Central memory CD8-positive, alpha-beta T cell (primary cell): ENCODE measurements at regions not wholly inside any gene's neighbourhood (a gene's known extent, or its start where the extent isn't known, plus 50 kb on each side); places are given as distances from the start of the nearest gene placed in this dataset.

Source experiments
- ATAC-seq: fragments of 150-1000 bp; cut with Tn5 transposase; replicated peaks from 2 replicates; pipeline ENCODE4 v1.10.0; 2022; ENCODE audit warnings: mild to moderate bottlenecking, moderate FRiP score, moderate number of reproducible peaks; ENCODE audit not compliant: poor library complexity, severe bottlenecking; ENCODE audit errors: extremely low read depth
- DNase-seq, 2 donors: peaks; one replicate each; pipeline ENCODE4 v3.0.0; 2021; ENCODE audit warnings: low spot score in 2 of 2
- H3K27ac Mint-ChIP-seq: one replicate; pipeline ENCODE4 v1.8.0; 2022; ENCODE audit warnings: low read depth, mild to moderate bottlenecking, moderate library complexity, mixed read lengths
- H3K27me3 Mint-ChIP-seq: one replicate; pipeline ENCODE4 v1.8.0; 2022; ENCODE audit warnings: mixed read lengths
- H3K36me3 Mint-ChIP-seq: one replicate; pipeline ENCODE4 v1.8.0; 2022; ENCODE audit warnings: mild to moderate bottlenecking, moderate library complexity, mixed read lengths; ENCODE audit not compliant: insufficient read depth
- H3K4me1 Mint-ChIP-seq: one replicate; pipeline ENCODE4 v1.8.0; 2022; ENCODE audit warnings: mixed read lengths
- H3K4me3 Mint-ChIP-seq: one replicate; pipeline ENCODE4 v1.8.0; 2022; ENCODE audit warnings: mild to moderate bottlenecking, moderate library complexity, mixed read lengths
- H3K9me3 Mint-ChIP-seq: one replicate; pipeline ENCODE4 v1.8.0; 2022; ENCODE audit warnings: mixed read lengths

- no peak overlapping the region for H3K4me3 Mint-ChIP-seq
- no peak overlapping the region for H3K27ac Mint-ChIP-seq
- no peaks in the 10 kb centered on the region for H3K4me1 Mint-ChIP-seq
- no peaks in the 10 kb centered on the region for H3K9me3 Mint-ChIP-seq
- ATAC-seq: no peak
- H3K27me3 Mint-ChIP-seq: no peaks in the 10 kb centered on the region
- no peaks in the 10 kb centered on the region for H3K36me3 Mint-ChIP-seq
- DNase-seq: no peak
Observed at GRCh38 chr13:61761690-61762089, 346.0 kb upstream of the PCDH20 start.

GRCh38 chr13:61760102-61760501 is 344.5 kb upstream of the PCDH20 start:
- no peaks in the 10 kb centered on the region for H3K27me3 Mint-ChIP-seq
- no peak overlapping the region for H3K4me3 Mint-ChIP-seq
- no peak overlapping the region for H3K27ac Mint-ChIP-seq
- H3K4me1 Mint-ChIP-seq: no peaks in the 10 kb centered on the region
- DNase-seq: no peak
- ATAC-seq: no peak
- no peaks in the 10 kb centered on the region for H3K36me3 Mint-ChIP-seq
- H3K9me3 Mint-ChIP-seq: no peaks in the 10 kb centered on the region

GRCh38 chr13:61756031-61756430 is 340.4 kb upstream of the PCDH20 start:
- peaks cover 6% of the 10 kb centered on the region for H3K9me3 Mint-ChIP-seq
- no peaks in the 10 kb centered on the region for H3K27me3 Mint-ChIP-seq
- DNase-seq (no peak), ATAC-seq (no peak)
- H3K36me3 Mint-ChIP-seq: peaks cover 2% of the 10 kb centered on the region
- H3K4me1 Mint-ChIP-seq: no peaks in the 10 kb centered on the region
- no peak overlapping the region for H3K4me3 Mint-ChIP-seq
- no peak overlapping the region for H3K27ac Mint-ChIP-seq

GRCh38 chr13:61751039-61751438 is 335.4 kb upstream of the PCDH20 start:
- H3K4me1 Mint-ChIP-seq: no peaks in the 10 kb centered on the region
- H3K9me3 Mint-ChIP-seq: peaks cover 6% of the 10 kb centered on the region
- no peak for ATAC-seq
- H3K36me3 Mint-ChIP-seq: peaks cover 2% of the 10 kb centered on the region
- H3K4me3 Mint-ChIP-seq: no peak overlapping the region
- DNase-seq: no peak
- H3K27ac Mint-ChIP-seq: no peak overlapping the region
- H3K27me3 Mint-ChIP-seq: no peaks in the 10 kb centered on the region

GRCh38 chr13:61738236-61738750 is 322.6 kb upstream of the PCDH20 start:
- ATAC-seq (no peak), DNase-seq (no peak)
- H3K27ac Mint-ChIP-seq: no peak overlapping the region
- no peaks in the 10 kb centered on the region for H3K4me1 Mint-ChIP-seq
- H3K9me3 Mint-ChIP-seq: peaks cover 21% of the 10 kb centered on the region
- H3K36me3 Mint-ChIP-seq: no peaks in the 10 kb centered on the region
- H3K27me3 Mint-ChIP-seq: no peaks in the 10 kb centered on the region
- H3K4me3 Mint-ChIP-seq: no peak overlapping the region

- Mint-ChIP-seq H3K27ac (no peak overlapping the region), H3K27me3 (no peaks in the 10 kb centered on the region), H3K4me1 (no peaks in the 10 kb centered on the region), H3K4me3 (no peak overlapping the region), H3K9me3 (peaks cover 11% of the 10 kb centered on the region), H3K36me3 (no peaks in the 10 kb centered on the region)
- DNase-seq: no peak
- ATAC-seq: no peak
Observed at GRCh38 chr13:61734683-61735082, 319.0 kb upstream of the PCDH20 start.

DNA sequence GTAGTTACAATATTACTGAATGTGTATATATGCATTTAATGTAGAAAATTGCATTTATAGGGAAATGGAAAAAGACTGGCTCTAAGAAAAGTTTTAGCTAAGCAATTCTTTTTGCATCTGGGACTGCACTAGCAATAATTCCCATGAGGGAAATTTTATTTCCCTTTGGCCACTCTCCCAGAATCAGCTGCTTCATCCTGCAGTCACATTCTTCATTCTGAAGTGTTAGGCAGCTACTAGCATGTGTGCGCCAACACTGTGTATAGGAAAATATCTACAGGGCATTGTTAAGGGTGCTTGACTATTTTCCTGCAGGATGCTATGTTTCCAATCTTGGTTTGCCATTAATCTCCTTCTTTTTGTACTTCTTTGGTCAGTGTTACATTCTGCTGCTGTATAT is 312.8 kb upstream of the PCDH20 start:
- H3K4me1 Mint-ChIP-seq: no peaks in the 10 kb centered on the region
- H3K36me3 Mint-ChIP-seq: no peaks in the 10 kb centered on the region
- no peak for ATAC-seq
- DNase-seq: no peak
- no peaks in the 10 kb centered on the region for H3K27me3 Mint-ChIP-seq
- H3K4me3 Mint-ChIP-seq: no peak overlapping the region
- no peak overlapping the region for H3K27ac Mint-ChIP-seq
- peaks cover 14% of the 10 kb centered on the region for H3K9me3 Mint-ChIP-seq

- H3K27ac Mint-ChIP-seq: no peak overlapping the region
- DNase-seq (no peak), ATAC-seq (no peak)
- H3K27me3 Mint-ChIP-seq: no peaks in the 10 kb centered on the region
- no peak overlapping the region for H3K4me3 Mint-ChIP-seq
- H3K9me3 Mint-ChIP-seq: peaks cover 19% of the 10 kb centered on the region
- H3K36me3 Mint-ChIP-seq: no peaks in the 10 kb centered on the region
- H3K4me1 Mint-ChIP-seq: no peaks in the 10 kb centered on the region
Observed at GRCh38 chr13:61727767-61728166, 312.1 kb upstream of the PCDH20 start.

DNA sequence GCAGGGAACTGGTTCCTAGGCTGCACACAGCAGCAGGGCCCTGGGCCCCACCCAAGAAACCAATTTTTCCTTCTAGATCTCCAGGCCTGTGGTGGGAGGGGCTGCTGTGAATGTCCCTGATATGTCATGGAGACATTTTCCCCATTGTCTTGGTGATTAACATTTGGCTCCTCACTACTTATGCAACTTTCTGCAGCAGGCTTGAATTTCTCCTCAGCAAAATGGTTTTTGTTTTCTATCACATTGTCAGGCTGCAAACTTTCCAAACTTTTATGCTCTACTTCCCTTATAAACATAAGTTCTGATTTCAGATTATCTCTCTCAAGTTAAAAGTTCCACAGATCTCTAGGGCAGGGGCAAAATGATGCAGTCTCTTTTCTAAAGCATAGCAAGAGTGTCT is 310.2 kb upstream of the PCDH20 start:
- Mint-ChIP-seq H3K27me3 (no peaks in the 10 kb centered on the region), H3K4me3 (no peak overlapping the region), H3K36me3 (no peaks in the 10 kb centered on the region), H3K27ac (no peak overlapping the region), H3K9me3 (peaks cover 19% of the 10 kb centered on the region), H3K4me1 (no peaks in the 10 kb centered on the region)
- ATAC-seq: no peak
- no peak for DNase-seq

- H3K27ac Mint-ChIP-seq: no peak overlapping the region
- no peaks in the 10 kb centered on the region for H3K36me3 Mint-ChIP-seq
- H3K4me3 Mint-ChIP-seq: no peak overlapping the region
- no peak for DNase-seq
- no peak for ATAC-seq
- H3K9me3 Mint-ChIP-seq: peaks cover 30% of the 10 kb centered on the region
- no peaks in the 10 kb centered on the region for H3K27me3 Mint-ChIP-seq
- no peaks in the 10 kb centered on the region for H3K4me1 Mint-ChIP-seq
Observed at GRCh38 chr13:61722119-61722518, 306.5 kb upstream of the PCDH20 start.

DNA sequence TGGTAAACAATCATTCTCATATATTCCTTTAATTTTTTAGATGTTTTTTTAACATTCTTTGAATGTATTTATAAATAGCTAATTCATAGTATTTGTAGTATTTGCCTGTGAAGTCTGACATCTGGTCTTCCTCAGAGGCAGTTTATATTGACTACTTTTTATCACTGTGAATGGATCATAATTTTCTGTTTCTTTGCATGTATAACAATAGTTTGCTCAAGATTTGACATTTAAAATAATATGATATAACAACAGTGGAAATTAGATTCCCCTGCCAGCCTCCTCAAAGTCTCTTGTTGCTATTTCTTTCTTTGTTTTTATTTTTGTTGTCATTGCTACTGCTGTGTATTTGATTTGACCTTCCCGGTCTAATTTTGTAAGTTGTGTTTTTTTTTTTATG is 297.0 kb upstream of the PCDH20 start:
- Mint-ChIP-seq H3K36me3 (no peaks in the 10 kb centered on the region), H3K4me3 (no peak overlapping the region), H3K9me3 (peaks cover 13% of the 10 kb centered on the region), H3K4me1 (no peaks in the 10 kb centered on the region), H3K27me3 (no peaks in the 10 kb centered on the region), H3K27ac (no peak overlapping the region)
- DNase-seq (no peak), ATAC-seq (no peak)

GRCh38 chr13:61709258-61709657 is 293.6 kb upstream of the PCDH20 start:
- H3K4me3 Mint-ChIP-seq: no peak overlapping the region
- no peak for DNase-seq
- ATAC-seq: no peak
- H3K4me1 Mint-ChIP-seq: no peaks in the 10 kb centered on the region
- H3K27ac Mint-ChIP-seq: no peak overlapping the region
- H3K9me3 Mint-ChIP-seq: peaks cover 10% of the 10 kb centered on the region
- H3K27me3 Mint-ChIP-seq: no peaks in the 10 kb centered on the region
- H3K36me3 Mint-ChIP-seq: no peaks in the 10 kb centered on the region

- H3K4me3 Mint-ChIP-seq: no peak overlapping the region
- H3K9me3 Mint-ChIP-seq: peaks cover 18% of the 10 kb centered on the region
- DNase-seq: no peak
- H3K4me1 Mint-ChIP-seq: no peaks in the 10 kb centered on the region
- no peak for ATAC-seq
- H3K27me3 Mint-ChIP-seq: no peaks in the 10 kb centered on the region
- no peak overlapping the region for H3K27ac Mint-ChIP-seq
- no peaks in the 10 kb centered on the region for H3K36me3 Mint-ChIP-seq
Observed at GRCh38 chr13:61706899-61707298, 291.2 kb upstream of the PCDH20 start.

DNA sequence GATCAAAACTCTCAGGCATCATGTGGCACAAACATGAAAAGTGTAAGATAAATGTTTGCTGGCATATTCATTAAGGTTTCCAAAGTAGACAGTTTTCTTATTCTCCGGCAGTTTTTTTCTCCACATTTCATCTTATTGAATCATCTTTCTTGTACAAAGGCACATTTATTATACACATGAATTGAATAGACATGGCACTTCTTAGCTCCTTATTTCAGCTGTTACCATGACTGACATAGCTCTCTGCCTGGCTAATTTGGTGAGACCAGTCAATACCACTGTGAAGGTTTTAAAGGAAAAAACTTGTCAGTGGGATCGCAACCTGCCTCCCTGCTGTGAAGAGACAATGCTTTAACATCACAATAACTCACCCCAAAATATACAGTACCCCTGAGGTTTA is 285.0 kb upstream of the PCDH20 start:
- no peak overlapping the region for H3K4me3 Mint-ChIP-seq
- no peaks in the 10 kb centered on the region for H3K36me3 Mint-ChIP-seq
- H3K4me1 Mint-ChIP-seq: no peaks in the 10 kb centered on the region
- no peak for ATAC-seq
- H3K27ac Mint-ChIP-seq: no peak overlapping the region
- no peaks in the 10 kb centered on the region for H3K27me3 Mint-ChIP-seq
- H3K9me3 Mint-ChIP-seq: peaks cover 8% of the 10 kb centered on the region
- no peak for DNase-seq
